GM12878 (cell line): ENCODE measurements at regions not wholly inside any gene's neighbourhood (a gene's known extent, or its start where the extent isn't known, plus 50 kb on each side); places are given as distances from the start of the nearest gene placed in this dataset.

Source experiments
- ATAC-seq: fragments of 200-7000 bp; cut with Tn5 transposase; 3 replicates; pipeline ENCODE4 v1.9.1; 2020; ENCODE audit warnings: mild to moderate bottlenecking, moderate library complexity
- BruUV-seq: library from RNA; stranded (reverse); fragments of 400-500 nt; replicated peaks from 2 replicates; lab custom pipeline; 2021; lab: Mats Ljungman, UMichigan
- CTCF ChIA-PET: fragments of 300-600 bp; sonication (Branson Sonifier 250); formaldehyde crosslinking; extraction: SDS; loops from one replicate; lab custom pipeline; 2021; ENCODE audit warnings: inconsistent platforms; lab: Yijun Ruan, JAX
- POLR2A ChIA-PET: fragments of 350-600 bp; formaldehyde crosslinking; extraction: SDS; loops from one replicate; lab custom pipeline; 2021; ENCODE audit warnings: inconsistent platforms; lab: Charles Lee
- RAD21 ChIA-PET: fragments of 300-600 bp; sonication (Branson Sonifier 250); formaldehyde crosslinking; loops from one replicate; lab custom pipeline; 2023; ENCODE audit warnings: antibody characterized with exemption; ENCODE audit not compliant: unreplicated experiment; lab: Charles Lee
- SMC1A ChIA-PET: fragments of 300-600 bp; sonication (Branson Sonifier 250); formaldehyde crosslinking; loops from one replicate; lab custom pipeline; 2023; ENCODE audit not compliant: unreplicated experiment, uncharacterized antibody; lab: Charles Lee
- DNase-seq: peaks from one replicate; pipeline ENCODE4 v3.0.0-alpha.2; 2011; ENCODE audit warnings: low read depth, low spot score
- FAIRE-seq: peaks from 3 replicates; lab custom pipeline; 2011; peaks lifted over from hg19 to GRCh38; lab: Jason Lieb, UNC
- H2AFZ ChIP-seq: 2 replicates; pipeline ENCODE4 v1.6.0; 2011; ENCODE audit warnings: low read depth, low read length, control low read depth; ENCODE audit not compliant: control insufficient read depth
- H3K27ac ChIP-seq: 2 replicates; pipeline ENCODE4 v1.5.1; 2011; ENCODE audit warnings: control low read depth; ENCODE audit not compliant: control insufficient read depth, insufficient read depth
- H3K27me3 ChIP-seq, 2 experiments: replicated peaks in 1 of 2; 2 replicates each; pipeline versions ENCODE4 v1.6.0 to v1.6.1; 2011; ENCODE audit warnings: low read length in 1 of 2; ENCODE audit not compliant: control insufficient read depth in 2 of 2, insufficient read depth in 2 of 2
- H3K36me3 ChIP-seq, 2 experiments: 2 replicates each; pipeline ENCODE4 v1.5.1; 2011; ENCODE audit warnings: low read length in 1 of 2; ENCODE audit not compliant: control insufficient read depth in 2 of 2, insufficient read depth in 2 of 2
- H3K4me1 ChIP-seq: 2 replicates; pipeline ENCODE4 v1.6.1; 2011; ENCODE audit warnings: mild to moderate bottlenecking, low read length, moderate library complexity, mixed read lengths; ENCODE audit not compliant: control insufficient read depth, insufficient read depth
- H3K4me2 ChIP-seq: 2 replicates; pipeline ENCODE4 v1.6.0; 2011; ENCODE audit warnings: control low read depth; ENCODE audit not compliant: control insufficient read depth, insufficient read depth
- H3K4me3 ChIP-seq: fragments of 200-600 bp; sonication (generic); 2 replicates; pipeline ENCODE4 v1.5.1; 2016
- H3K79me2 ChIP-seq: 2 replicates; pipeline ENCODE4 v1.6.0; 2011; ENCODE audit warnings: low read length; ENCODE audit not compliant: control insufficient read depth, insufficient read depth
- H3K9ac ChIP-seq: 2 replicates; pipeline ENCODE4 v1.8.0; 2011; ENCODE audit warnings: low read length, control low read depth, mixed read lengths; ENCODE audit not compliant: control insufficient read depth, insufficient read depth
- H3K9me3 ChIP-seq: replicated peaks from 3 replicates; pipeline ENCODE4 v1.5.1; 2011; ENCODE audit warnings: mild to moderate bottlenecking, low read length; ENCODE audit not compliant: control insufficient read depth, insufficient read depth
- H4K20me1 ChIP-seq: 2 replicates; pipeline ENCODE4 v1.6.0; 2011; ENCODE audit not compliant: control insufficient read depth, insufficient read depth
- E2F8 ChIP-seq: fragments of 450-650 bp; IDR thresholded peaks from 2 replicates; pipeline ENCODE4 v1.6.1; 2018; ENCODE audit warnings: mild to moderate bottlenecking, low read depth, moderate library complexity; ENCODE audit not compliant: partially characterized antibody
- E4F1 ChIP-seq: fragments of 450-650 bp; IDR thresholded peaks from 2 replicates; pipeline ENCODE4 v1.6.1; 2018; ENCODE audit warnings: borderline replicate concordance, mild to moderate bottlenecking; ENCODE audit not compliant: partially characterized antibody
- MTA2 ChIP-seq: fragments of 450-650 bp; IDR thresholded peaks from 2 replicates; pipeline ENCODE4 v1.6.1; 2016; ENCODE audit warnings: low read depth, mild to moderate bottlenecking, moderate library complexity
- SUZ12 ChIP-seq: fragments of 200-600 bp; sonication (generic); IDR thresholded peaks from one replicate; pipeline ENCODE4 v1.6.1; 2018; ENCODE audit warnings: antibody characterized with exemption, mild to moderate bottlenecking; ENCODE audit not compliant: unreplicated experiment
- ZSCAN29 ChIP-seq: fragments of 450-650 bp; IDR thresholded peaks from 2 replicates; pipeline ENCODE4 v1.6.1; 2017; ENCODE audit warnings: mild to moderate bottlenecking, moderate library complexity
- WGBS: methylation state at CpG from one replicate; pipeline ENCODE4 v1.1.6; 2016; ENCODE audit warnings: low lambda C conversion rate; ENCODE audit not compliant: insufficient replicate concordance, insufficient coverage; ENCODE audit errors: missing lambda C conversion rate; 5-methylcytosine and 5-hydroxymethylcytosine counted together
- in situ Hi-C: fragments of 300-500 bp; cut with MboI; formaldehyde crosslinking; loops from 9 replicates; pipeline ENCODE4 v1.14.3; 2018; ENCODE audit warnings: mixed read lengths
- intact Hi-C: fragments of 100-400 bp; cut with micrococcal nuclease; formaldehyde crosslinking; loops from one replicate; pipeline ENCODE4 v1.14.2; 2022; ENCODE audit not compliant: unreplicated experiment

- TF ChIP-seq E2F8 (no peak), SUZ12 (no peak), ZSCAN29 (no peak)
These were observed 767.1 kb downstream of the IGSF11 start (continued) for GRCh38 chr3:118267588-118267987.

- 80% methylated on average over 37 of the region's 38 CpGs for WGBS
These were observed 765.0 kb downstream of the IGSF11 start for GRCh38 chr3:118269537-118270125.

More at GRCh38 chr3:118269537-118270125, 765.0 kb downstream of the IGSF11 start:
- no peak overlapping the region for H3K9ac ChIP-seq
- H3K79me2 ChIP-seq, result no peaks in the 10 kb centered on the region
- H3K9me3 ChIP-seq, result no peaks in the 10 kb centered on the region; the same call in 1 of the 3 replicates
- no peak overlapping the region for H3K4me2 ChIP-seq
- H3K4me3 ChIP-seq, result no peak overlapping the region
- no peaks in the 10 kb centered on the region for H3K27me3 ChIP-seq
- in situ Hi-C loops, result no loop called here
- H3K27ac ChIP-seq, result no peak overlapping the region
- ChIA-PET SMC1A (no interaction called here), POLR2A (interaction anchor here (0.6 kb wide), 1 partner anchor 76 kb away, joined by 3 read pairs; no protein-coding TSS in a partner anchor), RAD21 (no interaction called here), CTCF (no interaction called here)
- no peak overlapping the region for H2AFZ ChIP-seq
- intact Hi-C loops, result loop anchor here (5.0 to 10.0 kb wide), 2 partner anchors 208 to 355 kb away; no protein-coding TSS in a partner anchor
- no peak for TF ChIP-seq MTA2
- no peak for TF ChIP-seq E4F1
- BruUV-seq, result no TSS peak
- no peaks in the 10 kb centered on the region for H3K36me3 ChIP-seq
- no peaks in the 10 kb centered on the region for H4K20me1 ChIP-seq
- no peak for ATAC-seq
- no peak for DNase-seq
- H3K4me1 ChIP-seq, result no peaks in the 10 kb centered on the region
- no peak for FAIRE-seq
